Endodermal cell (in vitro differentiated cells): ENCODE measurements at regions not wholly inside any gene's neighbourhood (a gene's known extent, or its start where the extent isn't known, plus 50 kb on each side); places are given as distances from the start of the nearest gene placed in this dataset.
A peak's percentile ranks its signal among the peaks of the same experiment; 100 is the strongest.

ENCODE experiments used
- DNase-seq: peaks from one replicate; pipeline ENCODE4 v3.0.0-alpha.2; 2017
- H3K27ac ChIP-seq: 2 replicates; pipeline ENCODE4 v1.5.1; 2013; ENCODE audit warnings: mild to moderate bottlenecking, low read depth, low read length, moderate library complexity
- H3K27me3 ChIP-seq: 2 replicates; pipeline ENCODE4 v1.6.1; 2013; ENCODE audit warnings: mild to moderate bottlenecking, low read length, moderate library complexity; ENCODE audit not compliant: insufficient read depth, control insufficient read depth, poor library complexity, severe bottlenecking
- H3K36me3 ChIP-seq: 2 replicates; pipeline ENCODE4 v1.7.0; 2013; ENCODE audit warnings: mild to moderate bottlenecking, low read length, moderate library complexity; ENCODE audit not compliant: control insufficient read depth, insufficient read depth
- H3K4me1 ChIP-seq: one replicate; pipeline ENCODE4 v1.7.0; 2013; ENCODE audit warnings: low read length; ENCODE audit not compliant: control insufficient read depth, insufficient read depth
- H3K4me3 ChIP-seq: 2 replicates; pipeline ENCODE4 v1.5.1; 2013; ENCODE audit warnings: mild to moderate bottlenecking, low read length, moderate library complexity
- H3K9ac ChIP-seq: 2 replicates; pipeline ENCODE4 v1.6.1; 2013; ENCODE audit warnings: mild to moderate bottlenecking, low read length, moderate library complexity; ENCODE audit not compliant: poor library complexity, severe bottlenecking; ENCODE audit errors: extremely low read depth
- H3K9me3 ChIP-seq: 2 replicates; pipeline ENCODE4 v1.6.1; 2013; ENCODE audit warnings: mild to moderate bottlenecking, low read length, moderate library complexity; ENCODE audit not compliant: control insufficient read depth
- H3K27ac Mint-ChIP-seq: 2 replicates; pipeline ENCODE4 v1.8.0; 2020; ENCODE audit warnings: mixed read lengths
- H3K27me3 Mint-ChIP-seq: 2 replicates; pipeline ENCODE4 v1.8.0; 2021; ENCODE audit warnings: mild to moderate bottlenecking, mixed read lengths; ENCODE audit not compliant: insufficient read depth
- H3K36me3 Mint-ChIP-seq: 2 replicates; pipeline ENCODE4 v1.8.0; 2020; ENCODE audit warnings: low read depth, mixed read lengths
- H3K4me1 Mint-ChIP-seq: 2 replicates; pipeline ENCODE4 v1.8.0; 2020; ENCODE audit warnings: mixed read lengths
- H3K4me3 Mint-ChIP-seq: 2 replicates; pipeline ENCODE4 v1.8.0; 2020; ENCODE audit warnings: mild to moderate bottlenecking, moderate library complexity, mixed read lengths
- H3K9me3 Mint-ChIP-seq: 2 replicates; pipeline ENCODE4 v1.8.0; 2020; ENCODE audit warnings: mild to moderate bottlenecking, mixed read lengths
- CTCF ChIP-seq: fragments of 200-600 bp; sonication (generic); conservative IDR thresholded peaks from 2 replicates; pipeline ENCODE4 v1.5.0; 2021; ENCODE audit warnings: antibody characterized with exemption, mild to moderate bottlenecking
- WGBS, 2 experiments: methylation state at CpG; one replicate each; pipeline versions ENCODE4 v1.1.5 to v1.1.7; 2013; ENCODE audit warnings: missing lambda C conversion rate in 2 of 2, mixed read lengths in 1 of 2; ENCODE audit not compliant: insufficient coverage in 1 of 2, insufficient read length in 1 of 2; 5-methylcytosine and 5-hydroxymethylcytosine counted together

DNA sequence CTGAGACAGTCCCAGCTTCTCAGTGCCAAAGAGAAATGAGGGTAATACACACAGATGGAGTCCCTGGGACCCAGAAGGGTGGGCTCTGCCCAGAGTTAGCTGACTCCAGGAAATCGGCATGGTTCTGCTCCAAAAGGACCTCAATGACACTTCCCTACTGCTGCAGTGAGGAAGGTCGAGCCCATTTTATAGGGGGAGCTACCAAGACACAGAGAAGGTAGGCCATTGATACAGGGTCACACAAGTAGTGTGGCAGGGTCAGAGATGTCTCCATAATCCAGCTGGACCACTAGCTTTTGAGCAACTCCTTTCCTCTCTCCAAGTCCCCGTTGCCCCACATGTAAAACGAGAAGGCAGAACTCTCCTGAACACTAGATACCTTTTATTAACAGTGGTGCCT, 276.9 kb downstream of the MYCN start:
- no peak overlapping the region for H3K27ac ChIP-seq
- no peaks in the 10 kb centered on the region for H3K9me3 ChIP-seq
- Mint-ChIP-seq H3K27ac (no peak overlapping the region), H3K36me3 (no peaks in the 10 kb centered on the region), H3K9me3 (no peaks in the 10 kb centered on the region), H3K27me3 (peaks cover 1% of the 10 kb centered on the region), H3K4me3 (no peak overlapping the region), H3K4me1 (peaks cover 4% of the 10 kb centered on the region)
- H3K4me3 ChIP-seq = no peak overlapping the region
- H3K36me3 ChIP-seq = no peaks in the 10 kb centered on the region
- no peaks in the 10 kb centered on the region for H3K27me3 ChIP-seq
- no peak for TF ChIP-seq CTCF
- DNase-seq = no peak
- 89 to 100% methylated on average over 2 to 4 of the region's 4 CpGs for WGBS, 2 experiments
- H3K9ac ChIP-seq = no peak overlapping the region
- H3K4me1 ChIP-seq = peaks cover 2% of the 10 kb centered on the region

DNA sequence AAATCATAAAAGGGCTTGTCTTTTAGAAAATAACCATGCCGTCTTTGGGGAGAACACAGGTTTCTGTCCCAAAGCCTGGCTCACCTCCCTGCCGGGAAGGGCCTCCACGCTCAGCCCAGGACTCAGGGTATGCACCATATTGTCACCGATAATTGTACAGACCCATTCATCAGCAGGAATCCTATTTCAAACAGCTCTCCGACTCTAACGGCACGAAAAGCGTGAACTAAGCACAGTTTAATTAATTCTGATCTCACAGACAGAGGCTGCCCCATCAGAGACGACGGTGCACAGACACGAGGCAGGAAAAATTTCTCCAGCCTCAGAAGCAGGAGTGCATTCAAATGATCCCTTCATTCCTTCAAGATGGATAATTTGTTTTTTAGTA, 276.2 kb downstream of the MYCN start:
- Histone ChIP-seq H3K27me3 (no peaks in the 10 kb centered on the region), H3K27ac (peak overlapping the region; percentile 81), H3K4me1 (peaks cover 2% of the 10 kb centered on the region), H3K9me3 (no peaks in the 10 kb centered on the region), H3K36me3 (no peaks in the 10 kb centered on the region), H3K4me3 (no peak overlapping the region), H3K9ac (no peak overlapping the region)
- WGBS, 2 experiments = 78 to 92% methylated on average over 10 to 11 of the region's 11 CpGs
- Mint-ChIP-seq H3K4me3 (no peak overlapping the region), H3K27ac (no peak overlapping the region), H3K4me1 (peaks cover 4% of the 10 kb centered on the region), H3K27me3 (no peaks in the 10 kb centered on the region), H3K36me3 (no peaks in the 10 kb centered on the region), H3K9me3 (peaks cover under 1% of the 10 kb centered on the region)
- TF ChIP-seq CTCF = no peak
- DNase-seq = no peak

DNA sequence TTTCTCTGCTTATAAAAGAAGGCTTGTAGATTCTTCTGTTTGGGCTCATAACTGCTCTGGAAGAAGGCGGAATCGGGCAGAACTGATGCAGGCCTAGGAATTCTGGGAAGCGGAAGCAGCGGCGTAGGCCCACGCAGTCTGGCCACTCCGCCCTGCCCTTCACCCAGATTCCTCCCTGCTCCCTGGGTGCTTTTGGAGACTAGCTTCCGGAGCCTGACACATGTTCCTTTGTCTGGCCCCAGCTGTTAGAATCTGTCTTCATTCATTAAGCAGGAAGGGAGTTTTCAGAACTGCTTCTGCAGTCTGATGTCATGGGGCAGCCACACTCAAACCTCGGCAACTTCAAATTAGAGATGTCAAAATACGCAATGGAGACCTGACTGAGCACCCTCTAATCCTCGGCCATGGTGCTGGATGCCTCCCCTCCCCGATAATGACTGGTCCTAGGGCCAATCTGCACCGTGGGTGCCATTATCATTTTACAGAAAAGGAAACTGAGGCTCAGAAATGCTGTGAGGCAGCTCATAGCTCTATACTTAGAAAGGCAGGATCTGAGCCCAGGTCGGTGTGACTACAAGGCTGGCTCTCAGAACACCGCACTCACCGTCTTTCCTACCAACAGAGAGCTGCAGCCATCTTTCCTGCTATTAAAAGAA, 275.7 kb downstream of the MYCN start:
- Histone ChIP-seq H3K27me3 (no peaks in the 10 kb centered on the region), H3K9me3 (no peaks in the 10 kb centered on the region), H3K27ac (peak overlapping the region; percentile 81), H3K9ac (no peak overlapping the region), H3K36me3 (no peaks in the 10 kb centered on the region), H3K4me3 (no peak overlapping the region), H3K4me1 (peaks cover 2% of the 10 kb centered on the region)
- Mint-ChIP-seq H3K4me3 (no peak overlapping the region), H3K36me3 (no peaks in the 10 kb centered on the region), H3K27ac (no peak overlapping the region), H3K27me3 (no peaks in the 10 kb centered on the region), H3K4me1 (peaks cover 4% of the 10 kb centered on the region), H3K9me3 (peaks cover 2% of the 10 kb centered on the region)
- no peak for DNase-seq
- no peak for TF ChIP-seq CTCF
- WGBS, 2 experiments = 88 to 92% methylated on average over 16 of the region's 16 CpGs
